ENCODE measurements at regions not wholly inside any gene's neighbourhood (a gene's known extent, or its start where the extent isn't known, plus 50 kb on each side); places are given as distances from the start of the nearest gene placed in this dataset.

DNA sequence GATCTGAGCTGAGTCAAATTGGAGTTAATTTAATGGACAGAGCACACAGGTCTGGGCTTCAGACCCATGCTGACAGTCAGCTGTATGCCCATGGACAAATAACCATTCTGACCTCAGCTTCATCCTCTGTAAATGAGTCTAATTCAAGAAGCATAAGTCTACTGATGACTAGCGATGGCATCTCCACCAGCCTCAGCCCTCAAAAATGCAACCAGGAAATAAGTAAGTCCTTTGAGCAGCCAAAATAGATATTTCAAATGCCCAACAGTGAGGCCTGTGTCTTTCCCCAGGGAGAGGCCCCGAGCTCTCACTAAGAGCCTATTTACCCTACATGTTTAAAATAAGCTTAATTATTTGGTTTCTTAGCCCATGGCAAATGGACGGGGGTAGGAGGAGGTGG, 114.2 kb upstream of the MTHFD1L start:
- DNase-seq: no peak
- 91 to 94% (median 92%) methylated on average over 3 of the region's 3 CpGs for WGBS, 3 donors

DNA sequence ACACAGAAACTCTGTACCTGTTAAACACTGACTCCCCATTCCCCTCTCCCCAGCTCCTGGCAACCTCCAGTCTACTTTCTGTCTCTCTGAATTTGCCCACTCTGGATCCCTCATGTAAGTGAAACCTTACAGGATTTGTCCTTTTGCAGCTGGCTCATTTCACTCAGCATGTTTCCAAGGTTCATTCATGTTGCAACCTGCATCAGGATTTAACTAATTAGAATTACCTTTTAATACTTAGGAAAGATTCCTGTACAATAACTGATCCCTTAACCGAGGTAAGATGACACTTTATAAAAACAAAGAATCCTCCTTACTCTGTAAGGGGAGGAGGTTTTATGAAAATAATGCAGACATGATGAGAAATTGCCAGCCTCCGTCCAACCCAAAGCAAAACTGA, 113.1 kb upstream of the MTHFD1L start:
- no peaks in the 10 kb centered on the region for H3K27me3 ChIP-seq
- intact Hi-C loops (cut with DNase I): no loop called here
- WGBS, 3 donors: 55 to 65% (median 60%) methylated on average over 2 of the region's 2 CpGs
- H3K9me3 ChIP-seq: no peaks in the 10 kb centered on the region
- DNase-seq: no peak
- TF ChIP-seq, protein P1, sequence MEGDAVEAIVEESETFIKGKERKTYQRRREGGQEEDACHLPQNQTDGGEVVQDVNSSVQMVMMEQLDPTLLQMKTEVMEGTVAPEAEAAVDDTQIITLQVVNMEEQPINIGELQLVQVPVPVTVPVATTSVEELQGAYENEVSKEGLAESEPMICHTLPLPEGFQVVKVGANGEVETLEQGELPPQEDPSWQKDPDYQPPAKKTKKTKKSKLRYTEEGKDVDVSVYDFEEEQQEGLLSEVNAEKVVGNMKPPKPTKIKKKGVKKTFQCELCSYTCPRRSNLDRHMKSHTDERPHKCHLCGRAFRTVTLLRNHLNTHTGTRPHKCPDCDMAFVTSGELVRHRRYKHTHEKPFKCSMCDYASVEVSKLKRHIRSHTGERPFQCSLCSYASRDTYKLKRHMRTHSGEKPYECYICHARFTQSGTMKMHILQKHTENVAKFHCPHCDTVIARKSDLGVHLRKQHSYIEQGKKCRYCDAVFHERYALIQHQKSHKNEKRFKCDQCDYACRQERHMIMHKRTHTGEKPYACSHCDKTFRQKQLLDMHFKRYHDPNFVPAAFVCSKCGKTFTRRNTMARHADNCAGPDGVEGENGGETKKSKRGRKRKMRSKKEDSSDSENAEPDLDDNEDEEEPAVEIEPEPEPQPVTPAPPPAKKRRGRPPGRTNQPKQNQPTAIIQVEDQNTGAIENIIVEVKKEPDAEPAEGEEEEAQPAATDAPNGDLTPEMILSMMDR (IDR thresholded peaks at IDR 0.05): no peak
- TF ChIP-seq POLR2A (IDR thresholded peaks at IDR 0.05): no peak
- TF ChIP-seq EP300 (IDR thresholded peaks at IDR 0.05): no peak
- no peaks in the 10 kb centered on the region for H3K36me3 ChIP-seq
- no peak overlapping the region for H3K4me3 ChIP-seq
- H3K4me1 ChIP-seq (ENCODE audit: insufficient read depth): peaks cover 6% of the 10 kb centered on the region
- no peak overlapping the region for H3K27ac ChIP-seq

More for the DNA sequence above, 114.2 kb upstream of the MTHFD1L start:
- H3K27me3 ChIP-seq: no peaks in the 10 kb centered on the region
- H3K36me3 ChIP-seq: no peaks in the 10 kb centered on the region
- H3K9me3 ChIP-seq: no peaks in the 10 kb centered on the region
- no peak overlapping the region for H3K27ac ChIP-seq
- intact Hi-C loops (cut with DNase I): no loop called here
- no peak overlapping the region for H3K4me3 ChIP-seq
- no peak for TF ChIP-seq POLR2A (IDR thresholded peaks at IDR 0.05)
- TF ChIP-seq, protein P1 (IDR thresholded peaks at IDR 0.05): no peak
- no peak for TF ChIP-seq EP300 (IDR thresholded peaks at IDR 0.05)
- peaks cover 6% of the 10 kb centered on the region for H3K4me1 ChIP-seq (ENCODE audit: insufficient read depth)

DNA sequence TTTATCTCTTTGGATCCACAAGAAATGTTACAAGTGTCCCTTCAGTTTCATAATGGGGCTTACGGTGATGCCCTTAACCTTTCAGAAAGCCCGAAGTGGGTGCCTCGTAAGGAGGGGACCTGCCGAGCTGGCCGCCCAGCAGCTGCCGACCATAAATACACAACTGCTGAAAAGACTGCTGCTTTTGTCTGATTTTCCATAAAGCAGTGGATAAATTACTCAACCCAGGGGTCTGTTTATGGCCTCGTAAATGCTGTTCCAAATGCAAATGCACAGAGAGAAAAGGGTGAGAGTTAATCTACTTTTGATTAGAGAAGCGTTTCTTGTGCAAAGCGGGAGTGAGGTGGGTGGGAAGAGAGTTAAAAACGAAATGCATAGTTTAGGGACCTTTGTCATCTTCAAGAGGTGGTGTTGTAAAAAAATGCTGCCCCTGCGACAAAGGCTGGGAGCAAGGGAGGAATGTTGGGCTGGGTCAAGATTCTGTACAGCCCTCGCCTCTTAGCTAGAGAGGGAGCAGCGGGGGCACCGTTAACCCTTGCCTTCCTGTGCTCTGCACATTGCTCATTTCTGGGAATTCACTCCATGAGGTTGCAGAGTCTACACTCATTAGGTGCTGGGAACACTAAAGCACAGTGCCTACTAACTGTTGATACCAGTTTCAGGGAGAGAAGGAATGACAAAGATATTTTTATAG, 112.0 kb upstream of the MTHFD1L start:
- TF ChIP-seq EP300 (IDR thresholded peaks at IDR 0.05) (no peak), POLR2A (IDR thresholded peaks at IDR 0.05) (no peak)
- TF ChIP-seq, protein P1 (IDR thresholded peaks at IDR 0.05): no peak
- DNase-seq: no peak
- H3K4me3 ChIP-seq: no peak overlapping the region
- no peaks in the 10 kb centered on the region for H3K27me3 ChIP-seq
- H3K36me3 ChIP-seq: no peaks in the 10 kb centered on the region
- intact Hi-C loops (cut with DNase I): no loop called here
- H3K4me1 ChIP-seq (ENCODE audit: insufficient read depth): peaks cover 6% of the 10 kb centered on the region
- H3K9me3 ChIP-seq: no peaks in the 10 kb centered on the region
- 15 to 25% (median 17%) methylated on average over 14 of the region's 14 CpGs for WGBS, 3 donors
- no peak overlapping the region for H3K27ac ChIP-seq

DNA sequence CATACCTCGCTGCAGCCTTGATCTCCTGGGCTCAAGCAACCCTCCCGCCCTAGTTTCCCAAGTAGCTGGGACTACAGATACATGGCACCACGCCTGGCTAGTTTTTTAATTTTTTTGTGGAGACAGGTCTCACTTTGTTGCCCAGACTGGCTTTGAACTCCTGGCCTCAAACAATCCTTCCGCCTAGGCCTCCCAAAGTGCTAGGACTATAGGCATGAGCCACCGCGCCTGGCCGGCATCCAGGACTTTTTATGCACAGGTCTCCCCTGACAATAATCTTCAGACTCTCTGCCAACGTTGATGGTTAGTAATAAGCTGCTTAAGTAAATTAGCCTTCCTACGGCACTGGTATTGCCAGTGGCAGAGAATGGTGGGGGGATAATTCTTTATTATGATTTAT, 110.5 kb upstream of the MTHFD1L start:
- intact Hi-C loops (cut with DNase I): no loop called here
- Histone ChIP-seq H3K27me3 (no peaks in the 10 kb centered on the region), H3K9me3 (no peaks in the 10 kb centered on the region), H3K4me1 (ENCODE audit: insufficient read depth) (peaks cover 6% of the 10 kb centered on the region), H3K36me3 (no peaks in the 10 kb centered on the region), H3K27ac (no peak overlapping the region), H3K4me3 (no peak overlapping the region)
- 77 to 86% (median 83%) methylated on average over 9 of the region's 9 CpGs for WGBS, 3 donors
- TF ChIP-seq EP300 (IDR thresholded peaks at IDR 0.05) (no peak), POLR2A (IDR thresholded peaks at IDR 0.05) (no peak)
- TF ChIP-seq, protein P1 (IDR thresholded peaks at IDR 0.05): no peak
- DNase-seq: no peak
